GM23248 (cell line): ENCODE measurements at regions not wholly inside any gene's neighbourhood (a gene's known extent, or its start where the extent isn't known, plus 50 kb on each side); places are given as distances from the start of the nearest gene placed in this dataset.

ENCODE experiments used
- DNase-seq: peaks from one replicate; pipeline ENCODE4 v3.0.0-alpha.2; 2015
- H2AFZ ChIP-seq: fragments of 200-600 bp; sonication (generic); 2 replicates; pipeline ENCODE4 v1.6.1; 2016; ENCODE audit warnings: antibody characterized with exemption
- H3F3A ChIP-seq: fragments of 200-600 bp; sonication (generic); 2 replicates; pipeline ENCODE4 v1.6.1; 2016; ENCODE audit warnings: mild to moderate bottlenecking, antibody characterized with exemption, mixed run types; ENCODE audit not compliant: insufficient read depth
- H3K27ac ChIP-seq: fragments of 200-600 bp; sonication (generic); 2 replicates; pipeline ENCODE4 v1.5.1; 2016; ENCODE audit warnings: mild to moderate bottlenecking
- H3K27me3 ChIP-seq: fragments of 200-600 bp; sonication (generic); replicated peaks from 2 replicates; pipeline ENCODE4 v1.6.1; 2016; ENCODE audit warnings: mild to moderate bottlenecking; ENCODE audit not compliant: insufficient read depth
- H3K36me3 ChIP-seq: fragments of 200-600 bp; sonication (generic); 2 replicates; pipeline ENCODE4 v1.6.1; 2016; ENCODE audit warnings: low read depth, mild to moderate bottlenecking
- H3K4me1 ChIP-seq: fragments of 200-600 bp; sonication (generic); 2 replicates; pipeline ENCODE4 v1.6.1; 2016; ENCODE audit warnings: mild to moderate bottlenecking; ENCODE audit not compliant: insufficient read depth
- H3K4me2 ChIP-seq: fragments of 200-600 bp; sonication (generic); one replicate; pipeline ENCODE4 v1.6.1; 2016; ENCODE audit warnings: mild to moderate bottlenecking; ENCODE audit not compliant: unreplicated experiment
- H3K4me3 ChIP-seq: fragments of 200-600 bp; sonication (generic); 2 replicates; pipeline ENCODE4 v1.5.1; 2016; ENCODE audit warnings: mild to moderate bottlenecking
- H3K79me2 ChIP-seq: fragments of 200-600 bp; sonication (generic); 2 replicates; pipeline ENCODE4 v1.6.1; 2016; ENCODE audit warnings: mild to moderate bottlenecking; ENCODE audit not compliant: insufficient read depth
- H3K9ac ChIP-seq: fragments of 200-600 bp; sonication (generic); 2 replicates; pipeline ENCODE4 v1.6.1; 2016; ENCODE audit warnings: mild to moderate bottlenecking
- H3K9me2 ChIP-seq: fragments of 200-600 bp; sonication (generic); 2 replicates; pipeline ENCODE4 v1.6.1; 2016; ENCODE audit warnings: mixed run types, mild to moderate bottlenecking, moderate library complexity; ENCODE audit not compliant: insufficient read depth
- H3K9me3 ChIP-seq: fragments of 200-600 bp; sonication (generic); one replicate; pipeline ENCODE4 v1.6.1; 2017; ENCODE audit warnings: low read depth
- H4K20me1 ChIP-seq: fragments of 200-600 bp; sonication (generic); 2 replicates; pipeline ENCODE4 v1.6.0; 2016; ENCODE audit not compliant: insufficient read depth
- EZH2 ChIP-seq: fragments of 200-600 bp; sonication (generic); IDR thresholded peaks from 2 replicates; pipeline ENCODE4 v1.6.1; 2018; ENCODE audit warnings: antibody characterized with exemption, mild to moderate bottlenecking; ENCODE audit not compliant: insufficient read depth, poor library complexity, severe bottlenecking
- EZH2phosphoT487 ChIP-seq: fragments of 200-600 bp; sonication (generic); IDR thresholded peaks from 2 replicates; pipeline ENCODE4 v1.6.1; 2018; ENCODE audit warnings: antibody characterized with exemption, moderate library complexity, mild to moderate bottlenecking, low read depth; ENCODE audit not compliant: insufficient read depth
- WGBS, 2 experiments: methylation state at CpG; one replicate each; pipeline ENCODE4 v1.1.6; 2015 to 2017; ENCODE audit warnings: low lambda C conversion rate in 2 of 2, low coverage in 1 of 2; ENCODE audit errors: missing lambda C conversion rate in 2 of 2; 5-methylcytosine and 5-hydroxymethylcytosine counted together
- in situ Hi-C: fragments of 300-500 bp; cut with MboI; formaldehyde crosslinking; loops from 2 replicates; pipeline ENCODE4 v1.15.0; 2020

DNA sequence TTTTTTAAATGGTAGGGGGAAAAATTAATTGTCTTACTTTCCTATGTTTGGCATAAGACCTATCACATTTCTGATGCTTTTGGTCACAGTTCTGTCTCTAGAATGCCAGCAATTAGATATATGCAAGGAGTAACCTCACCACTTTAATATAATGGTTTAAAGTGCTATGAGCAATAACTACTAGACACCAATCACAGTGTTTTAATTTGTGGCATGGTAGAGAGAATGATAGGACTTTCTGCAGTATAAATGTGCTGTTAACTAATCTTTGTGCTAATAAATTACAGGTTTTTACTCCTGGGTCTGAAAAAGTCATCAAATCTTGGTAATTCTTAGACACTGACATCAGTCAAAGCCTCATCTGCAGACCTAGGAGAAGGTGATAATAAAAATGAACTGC is 2110.3 kb downstream of the NCAM2 start:
- H3K4me3 ChIP-seq = no peak overlapping the region
- peaks cover 4% of the 10 kb centered on the region for H3K9me3 ChIP-seq
- H3K79me2 ChIP-seq = no peaks in the 10 kb centered on the region
- no peaks in the 10 kb centered on the region for H4K20me1 ChIP-seq
- no peaks in the 10 kb centered on the region for H3K4me1 ChIP-seq
- in situ Hi-C loops = no loop called here
- H3K36me3 ChIP-seq = no peaks in the 10 kb centered on the region
- no peak overlapping the region for H3K4me2 ChIP-seq
- H3F3A ChIP-seq = no peaks in the 10 kb centered on the region
- H3K27ac ChIP-seq = no peak overlapping the region
- no peaks in the 10 kb centered on the region for H3K9me2 ChIP-seq
- TF ChIP-seq EZH2phosphoT487 = no peak
- TF ChIP-seq EZH2 = no peak
- DNase-seq = no peak
- no peak overlapping the region for H2AFZ ChIP-seq
- no peaks in the 10 kb centered on the region for H3K27me3 ChIP-seq
- no peak overlapping the region for H3K9ac ChIP-seq

DNA sequence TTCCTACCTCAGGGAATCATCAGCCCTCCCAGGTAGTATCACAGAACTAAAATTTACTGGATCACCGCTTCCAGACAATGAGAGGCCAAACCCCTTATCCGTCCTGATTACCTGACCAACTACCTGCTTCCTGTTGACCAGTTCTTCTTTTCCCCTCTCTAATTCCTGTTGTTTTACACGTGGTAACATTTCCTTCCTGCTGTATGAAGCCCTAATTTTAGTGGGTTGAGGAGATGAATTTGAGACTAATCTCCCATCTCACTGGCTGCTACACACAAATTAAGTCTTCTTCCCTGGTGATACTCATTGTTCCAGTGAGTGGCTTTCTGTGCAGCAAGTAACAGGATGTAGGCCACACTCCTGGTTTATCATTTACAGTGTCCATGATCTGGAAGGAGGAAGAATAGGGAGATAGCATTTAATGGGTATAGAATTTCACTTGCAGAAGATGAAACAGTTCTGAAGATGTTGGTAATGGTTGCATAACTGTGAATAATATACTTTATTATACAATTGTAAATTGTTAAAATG is 2112.9 kb downstream of the NCAM2 start:
- H3K4me2 ChIP-seq = no peak overlapping the region
- in situ Hi-C loops = no loop called here
- no peaks in the 10 kb centered on the region for H3K4me1 ChIP-seq
- no peaks in the 10 kb centered on the region for H4K20me1 ChIP-seq
- no peaks in the 10 kb centered on the region for H3K36me3 ChIP-seq
- no peaks in the 10 kb centered on the region for H3F3A ChIP-seq
- no peak overlapping the region for H3K4me3 ChIP-seq
- no peak for DNase-seq
- H3K9ac ChIP-seq = no peak overlapping the region
- no peaks in the 10 kb centered on the region for H3K9me2 ChIP-seq
- WGBS, 2 experiments = 29 to 35% methylated on average over 3 of the region's 3 CpGs
- TF ChIP-seq EZH2 = no peak
- no peak for TF ChIP-seq EZH2phosphoT487
- H3K27me3 ChIP-seq = no peaks in the 10 kb centered on the region
- H2AFZ ChIP-seq = no peak overlapping the region
- H3K9me3 ChIP-seq = peaks cover 4% of the 10 kb centered on the region
- no peaks in the 10 kb centered on the region for H3K79me2 ChIP-seq
- H3K27ac ChIP-seq = no peak overlapping the region

DNA sequence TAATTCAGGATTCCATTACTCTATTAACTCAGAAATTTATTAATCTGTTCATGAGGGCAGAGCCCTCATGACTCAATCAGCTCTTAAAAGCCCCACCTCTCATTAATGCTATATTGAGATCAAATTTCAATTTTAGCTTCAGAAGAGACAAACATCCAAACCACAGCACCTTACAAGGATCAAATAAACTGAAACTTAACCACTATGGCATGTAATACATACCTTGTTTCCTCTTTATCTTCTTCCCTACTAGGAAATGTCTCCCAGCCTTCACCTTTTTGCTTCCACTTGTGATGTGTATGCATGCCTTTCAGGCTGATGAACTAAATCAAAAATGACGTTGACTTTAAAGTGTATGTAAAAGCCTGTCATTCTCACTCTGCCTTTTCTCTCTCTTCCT is 2121.3 kb downstream of the NCAM2 start:
- H2AFZ ChIP-seq = no peak overlapping the region
- no peaks in the 10 kb centered on the region for H3K9me2 ChIP-seq
- no peaks in the 10 kb centered on the region for H3F3A ChIP-seq
- H3K36me3 ChIP-seq = no peaks in the 10 kb centered on the region
- H3K4me3 ChIP-seq = no peak overlapping the region
- no peak overlapping the region for H3K4me2 ChIP-seq
- H3K27ac ChIP-seq = no peak overlapping the region
- TF ChIP-seq EZH2phosphoT487 (no peak), EZH2 (no peak)
- 13 to 24% methylated on average over 1 of the region's 1 CpG for WGBS, 2 experiments
- no peaks in the 10 kb centered on the region for H3K27me3 ChIP-seq
- in situ Hi-C loops = no loop called here
- H4K20me1 ChIP-seq = no peaks in the 10 kb centered on the region
- H3K9ac ChIP-seq = no peak overlapping the region
- no peaks in the 10 kb centered on the region for H3K4me1 ChIP-seq
- H3K9me3 ChIP-seq = no peaks in the 10 kb centered on the region
- no peaks in the 10 kb centered on the region for H3K79me2 ChIP-seq
- DNase-seq = no peak

DNA sequence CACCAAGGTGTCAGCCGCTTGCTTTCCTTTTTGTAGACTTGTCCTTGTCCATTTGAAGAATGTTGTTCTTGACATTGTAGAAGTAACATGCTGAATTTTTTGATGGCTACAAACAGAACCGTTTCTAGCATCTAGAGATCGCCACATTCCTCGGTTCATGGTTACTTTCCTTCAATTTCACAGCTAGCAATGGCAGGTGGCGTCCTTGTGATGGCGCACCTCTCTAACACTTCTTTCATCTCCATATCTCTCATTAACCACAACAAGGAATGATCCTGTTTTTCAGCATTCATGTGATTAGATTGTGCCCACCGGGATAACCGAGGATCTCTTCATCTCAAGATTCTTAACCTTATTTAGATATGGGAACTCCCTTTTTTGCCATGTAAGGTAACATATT is 2129.8 kb downstream of the NCAM2 start:
- Histone ChIP-seq H3K9me2 (no peaks in the 10 kb centered on the region), H3K4me3 (no peak overlapping the region), H3K79me2 (no peaks in the 10 kb centered on the region), H4K20me1 (no peaks in the 10 kb centered on the region), H3K27me3 (no peaks in the 10 kb centered on the region), H3K4me2 (no peak overlapping the region), H3K27ac (no peak overlapping the region), H3K9me3 (no peaks in the 10 kb centered on the region), H3F3A (no peaks in the 10 kb centered on the region), H3K4me1 (no peaks in the 10 kb centered on the region), H3K9ac (no peak overlapping the region), H2AFZ (no peak overlapping the region), H3K36me3 (no peaks in the 10 kb centered on the region)
- 35 to 40% methylated on average over 8 of the region's 8 CpGs for WGBS, 2 experiments
- no peak for DNase-seq
- in situ Hi-C loops = no loop called here
- TF ChIP-seq EZH2phosphoT487 (no peak), EZH2 (no peak)

DNA sequence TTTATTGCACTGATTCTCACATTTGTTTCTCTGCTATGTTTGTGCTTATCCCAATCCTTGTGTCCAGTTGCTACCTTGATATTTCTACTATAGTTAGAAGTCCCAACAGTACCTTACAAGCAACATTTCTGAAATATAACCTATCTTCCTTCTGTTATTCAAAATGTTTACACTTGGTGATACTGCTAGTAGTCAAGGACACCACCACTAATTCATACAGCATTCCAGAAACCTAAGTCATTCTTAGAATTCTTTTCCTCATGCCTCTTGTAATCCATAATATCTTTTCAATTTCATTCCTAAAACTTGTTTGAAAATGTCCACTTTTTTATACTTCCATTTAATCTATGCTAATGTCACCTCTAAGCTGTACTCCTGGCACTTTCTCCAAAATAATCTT is 2132.1 kb downstream of the NCAM2 start:
- Histone ChIP-seq H3K4me3 (no peak overlapping the region), H3K9ac (no peak overlapping the region), H3K9me2 (no peaks in the 10 kb centered on the region), H3K27me3 (no peaks in the 10 kb centered on the region), H2AFZ (no peak overlapping the region), H4K20me1 (no peaks in the 10 kb centered on the region), H3K27ac (no peak overlapping the region), H3K9me3 (no peaks in the 10 kb centered on the region), H3K36me3 (no peaks in the 10 kb centered on the region), H3K79me2 (no peaks in the 10 kb centered on the region), H3K4me2 (no peak overlapping the region), H3K4me1 (no peaks in the 10 kb centered on the region), H3F3A (no peaks in the 10 kb centered on the region)
- in situ Hi-C loops = no loop called here
- TF ChIP-seq EZH2phosphoT487 = no peak
- TF ChIP-seq EZH2 = no peak
- DNase-seq = no peak
